Putamen (tissue), 1 donor: ENCODE measurements at regions not wholly inside any gene's neighbourhood (a gene's known extent, or its start where the extent isn't known, plus 50 kb on each side); places are given as distances from the start of the nearest gene placed in this dataset.

Experiments used
- DNase-seq: peaks from one replicate; pipeline ENCODE4 v3.0.0-alpha.2; 2016; ENCODE audit warnings: low spot score

- no peak for DNase-seq
These were observed 358.3 kb downstream of the NXPE2 start for GRCh38 chr11:115036406-115037180.

GRCh38 chr11:115042002-115042401 is 363.7 kb downstream of the NXPE2 start:
- no peak for DNase-seq

GRCh38 chr11:115047631-115048030 is 369.3 kb downstream of the NXPE2 start:
- no peak for DNase-seq

- DNase-seq = no peak
These were observed 371.5 kb downstream of the NXPE2 start for GRCh38 chr11:115049796-115050195.

GRCh38 chr11:115050756-115051155 is 372.4 kb downstream of the NXPE2 start:
- no peak for DNase-seq

GRCh38 chr11:115051938-115052590 is 373.7 kb downstream of the NXPE2 start:
- no peak for DNase-seq

- no peak for DNase-seq
These were observed 374.3 kb downstream of the NXPE2 start for GRCh38 chr11:115052601-115053000.

- no peak for DNase-seq
These were observed 376.5 kb downstream of the NXPE2 start for GRCh38 chr11:115054570-115055538.

- no peak for DNase-seq
These were observed 378.2 kb downstream of the NXPE2 start for GRCh38 chr11:115056514-115056913.

GRCh38 chr11:115060840-115061239 is 382.5 kb downstream of the NXPE2 start:
- no peak for DNase-seq

- DNase-seq = no peak
These were observed 387.0 kb downstream of the NXPE2 start for GRCh38 chr11:115065314-115065713.

- DNase-seq = peak; percentile 56
These were observed 387.7 kb downstream of the NXPE2 start for GRCh38 chr11:115065830-115066664.

GRCh38 chr11:115067471-115067870 is 389.1 kb downstream of the NXPE2 start:
- no peak for DNase-seq

- no peak for DNase-seq
These were observed 389.7 kb downstream of the NXPE2 start for GRCh38 chr11:115067900-115068530.

GRCh38 chr11:115069599-115069998 is 391.3 kb downstream of the NXPE2 start:
- DNase-seq = peak; percentile 42

GRCh38 chr11:115075356-115075755 is 397.0 kb downstream of the NXPE2 start:
- no peak for DNase-seq

GRCh38 chr11:115077740-115078139 is 399.4 kb downstream of the NXPE2 start:
- no peak for DNase-seq

- DNase-seq = peak; percentile 74
These were observed 400.4 kb downstream of the NXPE2 start for GRCh38 chr11:115078461-115079438.

GRCh38 chr11:115080923-115081680 is 402.8 kb downstream of the NXPE2 start:
- no peak for DNase-seq
